GM21447 (cell line): ENCODE measurements at regions not wholly inside any gene's neighbourhood (a gene's known extent, or its start where the extent isn't known, plus 50 kb on each side); places are given as distances from the start of the nearest gene placed in this dataset.

Experiments used
- ATAC-seq: cut with Tn5 transposase; IDR thresholded peaks from one replicate; pipeline ENCODE4 v1.9.1; 2021; ENCODE audit not compliant: unreplicated experiment

GRCh38 chr10:31143331-31143935, 111.8 kb upstream of the ZNF438 start:
- no peak for ATAC-seq

- no peak for ATAC-seq
These were observed 114.3 kb upstream of the ZNF438 start for GRCh38 chr10:31145986-31146385.

- no peak for ATAC-seq
These were observed 115.0 kb upstream of the ZNF438 start for GRCh38 chr10:31146491-31147209.

GRCh38 chr10:31147210-31147608, 115.5 kb upstream of the ZNF438 start:
- no peak for ATAC-seq

- no peak for ATAC-seq
These were observed 117.3 kb upstream of the ZNF438 start for GRCh38 chr10:31148951-31149350.

GRCh38 chr10:31149835-31150512, 118.3 kb upstream of the ZNF438 start:
- ATAC-seq, result no peak

GRCh38 chr10:31151301-31151700, 119.6 kb upstream of the ZNF438 start:
- no peak for ATAC-seq

- ATAC-seq, result no peak
These were observed 120.9 kb upstream of the ZNF438 start for GRCh38 chr10:31152421-31153135.

- no peak for ATAC-seq
These were observed 121.5 kb upstream of the ZNF438 start for GRCh38 chr10:31153161-31153560.

GRCh38 chr10:31153692-31154091, 122.0 kb upstream of the ZNF438 start:
- no peak for ATAC-seq

GRCh38 chr10:31154996-31155395, 123.3 kb upstream of the ZNF438 start:
- no peak for ATAC-seq

- no peak for ATAC-seq
These were observed 125.7 kb upstream of the ZNF438 start for GRCh38 chr10:31157123-31158010.

- no peak for ATAC-seq
These were observed 126.5 kb upstream of the ZNF438 start for GRCh38 chr10:31158011-31158658.

- no peak for ATAC-seq
These were observed 134.9 kb upstream of the ZNF438 start for GRCh38 chr10:31166606-31167005.

GRCh38 chr10:31170636-31171035, 139.0 kb upstream of the ZNF438 start:
- ATAC-seq, result no peak

GRCh38 chr10:31171402-31172083, 139.9 kb upstream of the ZNF438 start:
- ATAC-seq, result no peak

GRCh38 chr10:31172925-31173324, 141.3 kb upstream of the ZNF438 start:
- ATAC-seq, result no peak

- no peak for ATAC-seq
These were observed 142.1 kb upstream of the ZNF438 start for GRCh38 chr10:31173752-31174151.

- ATAC-seq, result no peak
These were observed 139.8 kb upstream of the ZEB1 start for GRCh38 chr10:31179091-31179680.
